GM10266 (cell line): ENCODE measurements at regions not wholly inside any gene's neighbourhood (a gene's known extent, or its start where the extent isn't known, plus 50 kb on each side); places are given as distances from the start of the nearest gene placed in this dataset.

Experiments used
- DNase-seq: peaks from one replicate; pipeline ENCODE4 v3.0.0; 2012; ENCODE audit errors: extremely low spot score
- TF ChIP-seq, protein P1 (sequence below): IDR thresholded peaks from 2 replicates; pipeline ENCODE4 v1.5.1; 2012; ENCODE audit warnings: mild to moderate bottlenecking, low read depth; ENCODE audit not compliant: control insufficient read depth, insufficient read depth; ENCODE audit errors: missing control alignments

- DNase-seq = no peak
- TF ChIP-seq, protein P1, sequence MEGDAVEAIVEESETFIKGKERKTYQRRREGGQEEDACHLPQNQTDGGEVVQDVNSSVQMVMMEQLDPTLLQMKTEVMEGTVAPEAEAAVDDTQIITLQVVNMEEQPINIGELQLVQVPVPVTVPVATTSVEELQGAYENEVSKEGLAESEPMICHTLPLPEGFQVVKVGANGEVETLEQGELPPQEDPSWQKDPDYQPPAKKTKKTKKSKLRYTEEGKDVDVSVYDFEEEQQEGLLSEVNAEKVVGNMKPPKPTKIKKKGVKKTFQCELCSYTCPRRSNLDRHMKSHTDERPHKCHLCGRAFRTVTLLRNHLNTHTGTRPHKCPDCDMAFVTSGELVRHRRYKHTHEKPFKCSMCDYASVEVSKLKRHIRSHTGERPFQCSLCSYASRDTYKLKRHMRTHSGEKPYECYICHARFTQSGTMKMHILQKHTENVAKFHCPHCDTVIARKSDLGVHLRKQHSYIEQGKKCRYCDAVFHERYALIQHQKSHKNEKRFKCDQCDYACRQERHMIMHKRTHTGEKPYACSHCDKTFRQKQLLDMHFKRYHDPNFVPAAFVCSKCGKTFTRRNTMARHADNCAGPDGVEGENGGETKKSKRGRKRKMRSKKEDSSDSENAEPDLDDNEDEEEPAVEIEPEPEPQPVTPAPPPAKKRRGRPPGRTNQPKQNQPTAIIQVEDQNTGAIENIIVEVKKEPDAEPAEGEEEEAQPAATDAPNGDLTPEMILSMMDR = no peak
Measured at GRCh38 chr4:96471956-96472867, 632.3 kb downstream of the PDHA2 start.

DNA sequence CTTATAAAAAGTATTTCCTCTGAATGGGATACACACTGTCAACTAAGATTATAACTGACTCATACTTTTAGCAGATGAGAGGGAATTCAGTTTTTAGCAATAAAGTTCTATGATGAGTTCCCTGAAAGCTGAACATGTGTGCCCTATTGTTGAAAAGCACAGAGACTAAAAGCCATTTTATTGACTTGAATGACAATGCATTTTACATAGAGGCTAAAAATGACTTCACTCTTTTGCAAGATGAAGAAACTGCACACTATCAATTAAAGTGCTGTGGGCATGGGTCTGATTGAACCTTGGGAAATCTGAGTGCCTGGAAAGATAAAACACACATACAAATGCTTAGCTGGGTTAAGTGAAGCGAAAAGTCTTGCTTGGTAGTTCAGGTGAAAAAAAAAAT, 633.4 kb downstream of the PDHA2 start:
- TF ChIP-seq, protein P1 = no peak
- no peak for DNase-seq

- no peak for DNase-seq
- TF ChIP-seq, protein P1 = no peak
Measured at GRCh38 chr4:96483308-96484030, 643.6 kb downstream of the PDHA2 start.

DNA sequence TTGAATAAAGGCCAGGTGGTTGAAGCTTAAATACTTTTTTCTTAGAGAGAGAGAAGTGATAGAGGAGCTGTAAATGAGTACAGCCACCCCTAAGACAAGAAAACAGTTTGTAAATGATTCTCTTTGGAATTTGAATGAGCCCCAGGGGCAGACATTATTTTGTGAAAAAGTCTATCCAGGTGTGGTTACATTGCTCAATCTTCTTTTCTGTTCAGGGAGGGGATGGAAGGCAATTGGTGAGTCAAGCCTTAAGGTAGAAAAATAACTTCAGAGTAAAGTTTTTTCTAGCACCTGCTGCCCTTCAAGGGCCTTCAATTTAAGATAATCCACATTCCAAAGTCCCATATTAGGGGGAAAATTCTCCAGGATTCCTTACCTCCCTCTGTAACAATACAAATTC, 646.7 kb downstream of the PDHA2 start:
- DNase-seq = no peak
- TF ChIP-seq, protein P1 = no peak

- no peak for DNase-seq
- TF ChIP-seq, protein P1 = no peak
Measured at GRCh38 chr4:96497621-96498020, 657.7 kb downstream of the PDHA2 start.

DNA sequence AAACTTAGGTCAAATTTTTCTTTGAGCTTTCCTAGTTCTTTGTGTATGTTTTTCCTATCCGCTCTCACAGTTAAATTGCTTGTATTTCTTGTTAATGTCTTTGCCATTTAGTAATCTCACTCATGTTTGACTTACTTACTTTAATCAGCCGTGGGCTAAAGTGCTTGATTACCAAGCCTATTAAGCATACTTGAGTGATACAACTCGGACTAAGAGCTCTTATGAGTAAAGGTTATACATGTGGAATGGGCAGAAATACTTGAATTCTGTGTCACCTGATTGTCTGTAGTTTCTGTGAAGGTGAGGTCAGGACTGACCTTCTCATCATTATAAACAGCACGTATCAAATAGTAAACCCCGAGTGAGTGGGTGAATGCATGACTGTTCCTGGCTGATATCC, 664.5 kb downstream of the PDHA2 start:
- no peak for DNase-seq
- TF ChIP-seq, protein P1 = no peak
